CD4-positive, alpha-beta memory T cell (primary cell): ENCODE measurements at regions not wholly inside any gene's neighbourhood (a gene's known extent, or its start where the extent isn't known, plus 50 kb on each side); places are given as distances from the start of the nearest gene placed in this dataset.
A peak's percentile ranks its signal among the peaks of the same experiment; 100 is the strongest.

ENCODE experiments used
- CTCF ChIA-PET: fragments of 350-600 bp; sonication (Branson Sonifier 250); formaldehyde crosslinking; loops from one replicate; lab custom pipeline; 2021; ENCODE audit warnings: inconsistent platforms; ENCODE audit not compliant: partially characterized antibody; lab: Charles Lee
- POLR2A ChIA-PET: fragments of 350-600 bp; sonication (Branson Sonifier 250); formaldehyde crosslinking; loops from one replicate; lab custom pipeline; 2021; ENCODE audit not compliant: partially characterized antibody; lab: Charles Lee
- DNase-seq, 5 donors: peaks; one replicate each; pipeline versions ENCODE4 v3.0.0 to v3.0.0-alpha.2; 2020 to 2022; ENCODE audit warnings: mixed read lengths in 1 of 5
- H3K27ac ChIP-seq: one replicate; pipeline ENCODE4 v1.7.0; 2013; ENCODE audit warnings: low read depth, low read length
- H3K27me3 ChIP-seq: 2 replicates; pipeline ENCODE4 v1.7.0; 2013; ENCODE audit warnings: mild to moderate bottlenecking, low read length, moderate library complexity; ENCODE audit not compliant: insufficient read depth
- H3K36me3 ChIP-seq: 2 replicates; pipeline ENCODE4 v1.7.0; 2013; ENCODE audit warnings: mild to moderate bottlenecking, low read length, moderate library complexity; ENCODE audit not compliant: insufficient read depth
- H3K4me1 ChIP-seq: 2 replicates; pipeline ENCODE4 v1.7.0; 2013; ENCODE audit warnings: mild to moderate bottlenecking, low read length, moderate library complexity; ENCODE audit not compliant: insufficient read depth
- H3K4me3 ChIP-seq, 2 donors: one replicate each; pipeline ENCODE4 v1.7.0; 2013; ENCODE audit warnings: low read length in 2 of 2, mild to moderate bottlenecking in 1 of 2
- H3K9me3 ChIP-seq, 2 donors: one replicate each; pipeline ENCODE4 v1.7.0; 2013; ENCODE audit warnings: low read length in 2 of 2, control low read depth in 1 of 2; ENCODE audit not compliant: control insufficient read depth in 1 of 2
- H3K27ac Mint-ChIP-seq, 7 donors: one replicate each; pipeline ENCODE4 v1.8.0; 2020 to 2021; ENCODE audit warnings: mixed read lengths in 7 of 7, mild to moderate bottlenecking in 6 of 7, inconsistent platforms in 3 of 7, moderate library complexity in 3 of 7
- H3K27me3 Mint-ChIP-seq, 2 donors: one replicate each; pipeline ENCODE4 v1.8.0; 2020 to 2021; ENCODE audit warnings: mixed read lengths in 2 of 2
- H3K36me3 Mint-ChIP-seq, 2 donors: one replicate each; pipeline ENCODE4 v1.8.0; 2020 to 2021; ENCODE audit warnings: mixed read lengths in 2 of 2, inconsistent platforms in 1 of 2, mild to moderate bottlenecking in 1 of 2
- H3K4me1 Mint-ChIP-seq, 4 donors: one replicate each; pipeline ENCODE4 v1.8.0; 2020 to 2021; ENCODE audit warnings: mixed read lengths in 4 of 4, mild to moderate bottlenecking in 1 of 4
- H3K4me3 Mint-ChIP-seq, 8 donors: one replicate each; pipeline ENCODE4 v1.8.0; 2020 to 2021; ENCODE audit warnings: mixed read lengths in 8 of 8, mild to moderate bottlenecking in 7 of 8, moderate library complexity in 6 of 8, inconsistent platforms in 3 of 8
- H3K9me3 Mint-ChIP-seq, 8 donors: one replicate each; pipeline ENCODE4 v1.8.0; 2020 to 2021; ENCODE audit warnings: mixed read lengths in 8 of 8, mild to moderate bottlenecking in 5 of 8, inconsistent platforms in 3 of 8, moderate library complexity in 1 of 8
- intact Hi-C: fragments of 100-400 bp; cut with micrococcal nuclease; formaldehyde crosslinking; loops from one replicate; pipeline ENCODE4 v1.15.1; 2023

- Mint-ChIP-seq H3K27ac (no peak overlapping the region), H3K27me3 (peaks cover 0 to 2% of the 10 kb centered on the region in 2 donors), H3K4me3 (no peak overlapping the region), H3K4me1 (no peaks in the 10 kb centered on the region), H3K9me3 (peaks cover 0 to 24% (median 14%) of the 10 kb centered on the region in 8 donors), H3K36me3 (peaks cover 0 to 5% of the 10 kb centered on the region in 2 donors)
- Histone ChIP-seq H3K4me1 (no peaks in the 10 kb centered on the region), H3K27me3 (no peaks in the 10 kb centered on the region), H3K9me3 (no peaks in the 10 kb centered on the region), H3K36me3 (no peaks in the 10 kb centered on the region), H3K27ac (no peak overlapping the region), H3K4me3 (no peak overlapping the region)
- CTCF ChIA-PET = no interaction called here
- DNase-seq = no peak
- intact Hi-C loops = no loop called here
- POLR2A ChIA-PET = no interaction called here
Measured at GRCh38 chr3:144160627-144161026, 189.0 kb downstream of the DIPK2A start.

- intact Hi-C loops = no loop called here
- H3K36me3 ChIP-seq = no peaks in the 10 kb centered on the region
- Mint-ChIP-seq H3K9me3 (peaks cover 0 to 21% (median 14%) of the 10 kb centered on the region in 8 donors), H3K36me3 (peaks cover 0 to 5% of the 10 kb centered on the region in 2 donors), H3K4me1 (no peaks in the 10 kb centered on the region), H3K27me3 (peaks cover 0 to 2% of the 10 kb centered on the region in 2 donors), H3K4me3 (no peak overlapping the region), H3K27ac (no peak overlapping the region)
- DNase-seq = no peak
- CTCF ChIA-PET = no interaction called here
- POLR2A ChIA-PET = no interaction called here
- no peak overlapping the region for H3K4me3 ChIP-seq
- no peaks in the 10 kb centered on the region for H3K9me3 ChIP-seq
- H3K27me3 ChIP-seq = no peaks in the 10 kb centered on the region
- no peak overlapping the region for H3K27ac ChIP-seq
- no peaks in the 10 kb centered on the region for H3K4me1 ChIP-seq
Measured at GRCh38 chr3:144162042-144162441, 190.4 kb downstream of the DIPK2A start.

DNA sequence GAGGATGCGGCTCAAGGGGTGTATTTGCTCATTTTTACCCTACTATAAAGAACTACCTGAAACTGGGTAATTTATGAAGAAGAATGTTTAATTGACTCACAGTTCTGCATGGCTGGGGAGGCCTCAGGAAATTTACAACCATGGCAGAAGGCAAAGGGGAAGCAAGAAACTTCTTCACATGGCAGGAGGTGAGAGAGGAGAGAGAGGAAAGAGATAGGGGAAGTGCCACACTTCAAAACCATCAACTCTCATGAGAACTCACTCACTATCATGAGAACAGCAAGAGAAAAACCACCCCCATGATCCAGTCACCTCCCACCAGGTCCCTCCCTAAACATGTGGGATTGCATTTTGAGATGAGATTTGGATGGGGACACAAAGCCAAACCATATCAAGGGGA is 192.7 kb downstream of the DIPK2A start:
- Histone ChIP-seq H3K27ac (no peak overlapping the region), H3K9me3 (no peaks in the 10 kb centered on the region), H3K4me3 (no peak overlapping the region), H3K4me1 (no peaks in the 10 kb centered on the region), H3K27me3 (no peaks in the 10 kb centered on the region), H3K36me3 (no peaks in the 10 kb centered on the region)
- ChIA-PET POLR2A (no interaction called here), CTCF (no interaction called here)
- no peak overlapping the region for H3K27ac Mint-ChIP-seq
- no peak overlapping the region for H3K4me3 Mint-ChIP-seq
- intact Hi-C loops = no loop called here
- DNase-seq = no peak
- no peaks in the 10 kb centered on the region for H3K4me1 Mint-ChIP-seq
- peaks cover 0 to under 1% of the 10 kb centered on the region in 2 donors for H3K36me3 Mint-ChIP-seq
- no peaks in the 10 kb centered on the region for H3K27me3 Mint-ChIP-seq
- H3K9me3 Mint-ChIP-seq = peaks cover 0 to 19% (median 10%) of the 10 kb centered on the region in 8 donors

GRCh38 chr3:144165482-144165881 is 193.9 kb downstream of the DIPK2A start:
- no peaks in the 10 kb centered on the region for H3K9me3 ChIP-seq
- no peak overlapping the region for H3K4me3 Mint-ChIP-seq
- no peaks in the 10 kb centered on the region for H3K27me3 Mint-ChIP-seq
- H3K4me3 ChIP-seq = no peak overlapping the region
- H3K36me3 Mint-ChIP-seq = no peaks in the 10 kb centered on the region
- H3K27ac Mint-ChIP-seq = no peak overlapping the region
- H3K9me3 Mint-ChIP-seq = peaks cover 0 to 10% (median 5%) of the 10 kb centered on the region in 8 donors
- ChIA-PET CTCF (interaction anchor here (1.0 kb wide), 1 partner anchor 192 kb away, joined by 3 read pairs; no protein-coding TSS in a partner anchor), POLR2A (no interaction called here)
- no peaks in the 10 kb centered on the region for H3K4me1 Mint-ChIP-seq
- no peak for DNase-seq
- no peaks in the 10 kb centered on the region for H3K4me1 ChIP-seq
- no peaks in the 10 kb centered on the region for H3K36me3 ChIP-seq
- intact Hi-C loops = no loop called here
- no peaks in the 10 kb centered on the region for H3K27me3 ChIP-seq
- H3K27ac ChIP-seq = no peak overlapping the region

DNA sequence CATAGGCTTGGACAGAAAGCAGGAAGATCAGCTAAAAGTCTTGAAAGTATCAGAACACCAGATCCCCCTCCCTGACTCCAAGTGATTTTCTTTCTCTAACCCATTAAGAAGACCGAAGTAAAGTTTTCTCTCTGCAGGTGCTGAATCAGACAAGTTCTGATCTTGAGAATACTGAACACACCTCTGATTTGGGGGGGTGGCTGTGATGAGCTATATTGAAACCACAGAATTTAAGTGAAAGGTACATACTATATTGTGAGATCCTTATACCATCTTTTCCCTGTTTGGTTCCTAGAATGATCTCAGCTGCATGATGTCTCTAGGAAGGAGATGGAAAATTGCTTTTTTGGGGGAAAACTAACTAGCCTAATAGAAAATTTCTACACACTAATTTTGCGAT is 196.0 kb downstream of the DIPK2A start:
- Mint-ChIP-seq H3K4me3 (no peak overlapping the region), H3K4me1 (no peaks in the 10 kb centered on the region), H3K36me3 (no peaks in the 10 kb centered on the region), H3K27me3 (no peaks in the 10 kb centered on the region), H3K9me3 (peaks cover 0 to 7% (median 5%) of the 10 kb centered on the region in 8 donors), H3K27ac (no peak overlapping the region)
- H3K4me1 ChIP-seq = no peaks in the 10 kb centered on the region
- intact Hi-C loops = no loop called here
- no peaks in the 10 kb centered on the region for H3K9me3 ChIP-seq
- H3K36me3 ChIP-seq = no peaks in the 10 kb centered on the region
- H3K4me3 ChIP-seq = no peak overlapping the region
- no peak for DNase-seq
- no peak overlapping the region for H3K27ac ChIP-seq
- ChIA-PET CTCF (no interaction called here), POLR2A (no interaction called here)
- H3K27me3 ChIP-seq = no peaks in the 10 kb centered on the region

GRCh38 chr3:144173491-144173890 is 201.9 kb downstream of the DIPK2A start:
- H3K4me1 ChIP-seq = no peaks in the 10 kb centered on the region
- Mint-ChIP-seq H3K9me3 (peaks cover 0 to 6% (median under 1%) of the 10 kb centered on the region in 8 donors), H3K4me1 (no peaks in the 10 kb centered on the region), H3K27ac (peak overlapping the region in 2 of 7 donors; percentile 12 to 64), H3K4me3 (no peak overlapping the region), H3K36me3 (no peaks in the 10 kb centered on the region), H3K27me3 (no peaks in the 10 kb centered on the region)
- ChIA-PET CTCF (interaction anchor here (1.2 kb wide), 1 partner anchor 10 kb away, joined by 3 read pairs; no protein-coding TSS in a partner anchor), POLR2A (no interaction called here)
- intact Hi-C loops = no loop called here
- H3K27ac ChIP-seq = no peak overlapping the region
- no peaks in the 10 kb centered on the region for H3K27me3 ChIP-seq
- no peaks in the 10 kb centered on the region for H3K36me3 ChIP-seq
- DNase-seq = no peak
- H3K4me3 ChIP-seq = no peak overlapping the region
- no peaks in the 10 kb centered on the region for H3K9me3 ChIP-seq

- Mint-ChIP-seq H3K27me3 (peaks cover 0 to 1% of the 10 kb centered on the region in 2 donors), H3K36me3 (no peaks in the 10 kb centered on the region), H3K27ac (no peak overlapping the region), H3K4me1 (no peaks in the 10 kb centered on the region), H3K9me3 (peaks cover 0 to 5% (median 0%) of the 10 kb centered on the region in 8 donors), H3K4me3 (no peak overlapping the region)
- Histone ChIP-seq H3K27ac (no peak overlapping the region), H3K9me3 (no peaks in the 10 kb centered on the region), H3K4me1 (no peaks in the 10 kb centered on the region), H3K27me3 (no peaks in the 10 kb centered on the region), H3K4me3 (no peak overlapping the region), H3K36me3 (no peaks in the 10 kb centered on the region)
- intact Hi-C loops = no loop called here
- CTCF ChIA-PET = no interaction called here
- POLR2A ChIA-PET = no interaction called here
- DNase-seq = no peak
Measured at GRCh38 chr3:144175644-144176425, 204.2 kb downstream of the DIPK2A start.
